GM23338 (cell line): ENCODE measurements at regions not wholly inside any gene's neighbourhood (a gene's known extent, or its start where the extent isn't known, plus 50 kb on each side); places are given as distances from the start of the nearest gene placed in this dataset.
"Not testable (repeated sequence)": the region's sequence is repeated elsewhere in the genome, so short reads cannot be mapped to it uniquely, and the experiment has no call there.

ENCODE experiments used
- ATAC-seq: fragments of 200-7000 bp; cut with Tn5 transposase; 3 replicates; pipeline ENCODE4 v1.9.1; 2020
- DNase-seq: peaks from one replicate; pipeline ENCODE4 v3.0.0-alpha.2; 2015; ENCODE audit warnings: low spot score
- H2AFZ ChIP-seq: fragments of 200-600 bp; sonication (generic); 2 replicates; pipeline ENCODE4 v1.8.0; 2016; ENCODE audit warnings: antibody characterized with exemption, mild to moderate bottlenecking, moderate library complexity
- H3F3A ChIP-seq: fragments of 200-600 bp; sonication (generic); replicated peaks from 2 replicates; pipeline ENCODE4 v1.8.0; 2017; ENCODE audit warnings: antibody characterized with exemption, mixed run types, low read depth
- H3K27ac ChIP-seq: fragments of 200-600 bp; sonication (generic); 2 replicates; pipeline ENCODE4 v1.6.1; 2016; ENCODE audit warnings: low read depth
- H3K27me3 ChIP-seq: fragments of 200-600 bp; sonication (generic); 2 replicates; pipeline ENCODE4 v1.8.0; 2016; ENCODE audit warnings: mild to moderate bottlenecking, mixed run types, moderate library complexity; ENCODE audit not compliant: insufficient read depth
- H3K36me3 ChIP-seq: fragments of 200-600 bp; sonication (generic); 2 replicates; pipeline ENCODE4 v1.8.0; 2016; ENCODE audit warnings: mild to moderate bottlenecking; ENCODE audit not compliant: insufficient read depth
- H3K4me1 ChIP-seq: fragments of 200-600 bp; sonication (generic); 2 replicates; pipeline ENCODE4 v1.8.0; 2016; ENCODE audit warnings: mild to moderate bottlenecking, moderate library complexity; ENCODE audit not compliant: insufficient read depth
- H3K4me2 ChIP-seq: fragments of 200-600 bp; sonication (generic); 2 replicates; pipeline ENCODE4 v1.7.1; 2017; ENCODE audit warnings: mixed run types
- H3K4me3 ChIP-seq: fragments of 200-600 bp; sonication (generic); 2 replicates; pipeline ENCODE4 v1.6.1; 2016; ENCODE audit warnings: mixed run types
- H3K79me2 ChIP-seq: fragments of 200-600 bp; sonication (generic); replicated peaks from 2 replicates; pipeline ENCODE4 v1.8.0; 2017; ENCODE audit warnings: mild to moderate bottlenecking; ENCODE audit not compliant: insufficient read depth
- H3K9me2 ChIP-seq: fragments of 200-600 bp; sonication (generic); 2 replicates; pipeline ENCODE4 v1.8.0; 2017; ENCODE audit not compliant: insufficient read depth
- H4K20me1 ChIP-seq: fragments of 200-600 bp; sonication (generic); replicated peaks from 2 replicates; pipeline ENCODE4 v1.8.0; 2017; ENCODE audit warnings: mild to moderate bottlenecking; ENCODE audit not compliant: insufficient read depth
- H3K27ac Mint-ChIP-seq: 2 replicates; pipeline ENCODE4 v1.8.0; 2020; ENCODE audit warnings: inconsistent platforms, mild to moderate bottlenecking, moderate library complexity, mixed read lengths
- H3K27me3 Mint-ChIP-seq: 3 replicates; pipeline ENCODE4 v1.8.0; 2022; ENCODE audit warnings: low read depth, mild to moderate bottlenecking, moderate library complexity, mixed read lengths, inconsistent platforms; ENCODE audit not compliant: insufficient read depth, poor library complexity
- H3K36me3 Mint-ChIP-seq: 3 replicates; pipeline ENCODE4 v1.8.0; 2021; ENCODE audit warnings: low read depth, mild to moderate bottlenecking, inconsistent platforms, moderate library complexity, mixed read lengths
- H3K4me1 Mint-ChIP-seq: 3 replicates; pipeline ENCODE4 v1.8.0; 2020; ENCODE audit warnings: mild to moderate bottlenecking, inconsistent platforms, mixed read lengths
- H3K4me3 Mint-ChIP-seq: 3 replicates; pipeline ENCODE4 v1.8.0; 2021; ENCODE audit warnings: moderate library complexity, mild to moderate bottlenecking, inconsistent platforms, mixed read lengths
- H3K9me3 Mint-ChIP-seq: 3 replicates; pipeline ENCODE4 v1.8.0; 2020; ENCODE audit warnings: moderate library complexity, mild to moderate bottlenecking, inconsistent platforms, mixed read lengths
- CREB1 ChIP-seq: fragments of 250-450 bp; sonication (Bioruptor Pico); IDR thresholded peaks from 2 replicates; pipeline ENCODE4 v1.5.0; 2020; ENCODE audit warnings: low read depth, mild to moderate bottlenecking, moderate library complexity
- CTCF ChIP-seq, 2 experiments: fragments of 200-600 bp in 1 of 2; sonication (generic) in 1 of 2; conservative IDR thresholded peaks; 2 replicates each; pipeline versions ENCODE4 v1.5.1 to v1.6.1; 2016 to 2017; ENCODE audit warnings: antibody characterized with exemption in 2 of 2, low read depth in 2 of 2, mild to moderate bottlenecking in 2 of 2, moderate library complexity in 1 of 2
- EZH2phosphoT487 ChIP-seq: fragments of 200-600 bp; sonication (generic); IDR thresholded peaks from one replicate; pipeline ENCODE4 v1.8.1; 2018; ENCODE audit warnings: antibody characterized with exemption; ENCODE audit not compliant: unreplicated experiment
- JUNB ChIP-seq: IDR thresholded peaks from one replicate; pipeline ENCODE4 v1.6.1; 2016; ENCODE audit warnings: antibody characterized with exemption; ENCODE audit not compliant: unreplicated experiment
- NANOG ChIP-seq: IDR thresholded peaks from 2 replicates; pipeline ENCODE4 v1.6.1; 2016; ENCODE audit warnings: antibody characterized with exemption, borderline replicate concordance
- POLR2AphosphoS5 ChIP-seq: IDR thresholded peaks from 2 replicates; pipeline ENCODE4 v1.6.1; 2016; ENCODE audit warnings: antibody characterized with exemption, low read depth
- REST ChIP-seq: IDR thresholded peaks from one replicate; pipeline ENCODE4 v1.6.1; 2018; ENCODE audit warnings: antibody characterized with exemption; ENCODE audit not compliant: unreplicated experiment
- STAT1 ChIP-seq: IDR thresholded peaks from one replicate; pipeline ENCODE4 v1.6.1; 2016; ENCODE audit warnings: antibody characterized with exemption; ENCODE audit not compliant: unreplicated experiment
- ZNF331 ChIP-seq: fragments of 250-450 bp; sonication (Bioruptor Pico); IDR thresholded peaks from 2 replicates; pipeline ENCODE4 v1.5.0; 2020; ENCODE audit warnings: low read depth, mild to moderate bottlenecking, moderate library complexity
- ZNF462 ChIP-seq: fragments of 250-450 bp; sonication (Bioruptor Pico); IDR thresholded peaks from 2 replicates; pipeline ENCODE4 v1.5.0; 2020; ENCODE audit warnings: mild to moderate bottlenecking, moderate library complexity

GRCh38 chr16:35605921-35606320, 2146.5 kb downstream of the TP53TG3F start:
- no peaks in the 10 kb centered on the region for H3K9me2 ChIP-seq
- no peak for DNase-seq
- H3K4me3 ChIP-seq: no peak overlapping the region
- Mint-ChIP-seq H3K27me3 (no peaks in the 10 kb centered on the region), H3K36me3 (peaks cover 4% of the 10 kb centered on the region; the same call in 2 of the 3 replicates), H3K9me3 (peaks cover 56% of the 10 kb centered on the region), H3K4me3 (no peak overlapping the region), H3K4me1 (no peaks in the 10 kb centered on the region), H3K27ac (no peak overlapping the region)
- H3K4me2 ChIP-seq: no peak overlapping the region
- no peaks in the 10 kb centered on the region for H3K27me3 ChIP-seq
- H2AFZ ChIP-seq: no peak overlapping the region
- H3K36me3 ChIP-seq: no peaks in the 10 kb centered on the region
- H3K79me2 ChIP-seq: no peaks in the 10 kb centered on the region
- ATAC-seq: no peak
- H3F3A ChIP-seq: no peaks in the 10 kb centered on the region
- no peaks in the 10 kb centered on the region for H4K20me1 ChIP-seq
- no peak overlapping the region for H3K27ac ChIP-seq
- TF ChIP-seq CTCF (conservative IDR thresholded peaks at IDR 0.05; ENCODE audit: low read depth in 2 of 2) (no peak), REST (no peak), EZH2phosphoT487 (no peak), ZNF331 (CRISPR knock-in tag) (no peak), JUNB (no peak), STAT1 (no peak), CREB1 (CRISPR knock-in tag) (no peak), NANOG (no peak), ZNF462 (CRISPR knock-in tag) (no peak), POLR2AphosphoS5 (no peak)
- H3K4me1 ChIP-seq: no peaks in the 10 kb centered on the region

- not testable (repeated sequence) for ATAC-seq, H3K27me3 Mint-ChIP-seq, H3K4me2 ChIP-seq, H3K27ac ChIP-seq, H3K4me3 Mint-ChIP-seq, H4K20me1 ChIP-seq, H3F3A ChIP-seq, DNase-seq, H3K4me1 Mint-ChIP-seq, H2AFZ ChIP-seq, H3K79me2 ChIP-seq, H3K36me3 ChIP-seq, H3K27me3 ChIP-seq, H3K27ac Mint-ChIP-seq, H3K9me2 ChIP-seq, H3K4me3 ChIP-seq, H3K4me1 ChIP-seq
- Mint-ChIP-seq H3K9me3 (peaks cover 48% of the 10 kb centered on the region), H3K36me3 (peaks cover 23% of the 10 kb centered on the region)
Observed at GRCh38 chr16:35614883-35615282, 2155.5 kb downstream of the TP53TG3F start.
